Bronchial epithelial cell (primary cell): ENCODE measurements at regions not wholly inside any gene's neighbourhood (a gene's known extent, or its start where the extent isn't known, plus 50 kb on each side); places are given as distances from the start of the nearest gene placed in this dataset.
"Not testable (repeated sequence)": the region's sequence is repeated elsewhere in the genome, so short reads cannot be mapped to it uniquely, and the experiment has no call there.

Experiments
- DNase-seq: peaks from one replicate; pipeline ENCODE4 v3.0.0-alpha.2; 2010; ENCODE audit warnings: low read depth
- FAIRE-seq: peaks from 2 replicates; lab custom pipeline; 2011; peaks lifted over from hg19 to GRCh38; lab: Jason Lieb, UNC
- H3K27me3 ChIP-seq: 2 replicates; pipeline ENCODE4 v1.5.1; 2011; ENCODE audit warnings: low read length; ENCODE audit not compliant: control insufficient read depth, insufficient read depth
- H3K36me3 ChIP-seq: 2 replicates; pipeline ENCODE4 v1.5.1; 2011; ENCODE audit warnings: low read length; ENCODE audit not compliant: control insufficient read depth, insufficient read depth
- H3K4me3 ChIP-seq: 2 replicates; pipeline ENCODE4 v1.5.1; 2011; ENCODE audit warnings: mild to moderate bottlenecking, low read depth, low read length, control low read depth
- CTCF ChIP-seq: IDR thresholded peaks from 2 replicates; pipeline ENCODE4 v1.5.1; 2011; ENCODE audit warnings: mild to moderate bottlenecking, moderate library complexity, low read length, control low read depth, inconsistent platforms; ENCODE audit not compliant: insufficient read depth, severe bottlenecking

GRCh38 chr16:22983614-22984013 is 165.6 kb downstream of the USP31 start:
- TF ChIP-seq CTCF = no peak
- H3K4me3 ChIP-seq = no peak overlapping the region

GRCh38 chr16:22980514-22980913 is 166.6 kb downstream of the HS3ST2 start:
- H3K36me3 ChIP-seq, FAIRE-seq, DNase-seq, H3K4me3 ChIP-seq, H3K27me3 ChIP-seq: not testable (repeated sequence)

More at GRCh38 chr16:22983614-22984013, 165.6 kb downstream of the USP31 start:
- no peak for FAIRE-seq
- Histone ChIP-seq H3K36me3 (no peaks in the 10 kb centered on the region), H3K27me3 (no peaks in the 10 kb centered on the region)
- DNase-seq = no peak

- no peaks in the 10 kb centered on the region for H3K36me3 ChIP-seq
- H3K27me3 ChIP-seq = no peaks in the 10 kb centered on the region
- no peak overlapping the region for H3K4me3 ChIP-seq
- DNase-seq (no peak), FAIRE-seq (no peak)
- TF ChIP-seq CTCF = no peak
These were observed 165.1 kb downstream of the HS3ST2 start for GRCh38 chr16:22979038-22979437.

- H3K27me3 ChIP-seq = no peaks in the 10 kb centered on the region
- FAIRE-seq (no peak), DNase-seq (peak; percentile 26)
- no peak overlapping the region for H3K4me3 ChIP-seq
- peak; percentile 39 for TF ChIP-seq CTCF
- no peaks in the 10 kb centered on the region for H3K36me3 ChIP-seq
These were observed 163.3 kb downstream of the HS3ST2 start for GRCh38 chr16:22977294-22977697.

GRCh38 chr16:22973522-22973921 is 159.6 kb downstream of the HS3ST2 start:
- FAIRE-seq (no peak), DNase-seq (no peak)
- Histone ChIP-seq H3K4me3 (no peak overlapping the region), H3K36me3 (no peaks in the 10 kb centered on the region), H3K27me3 (no peaks in the 10 kb centered on the region)
- TF ChIP-seq CTCF = no peak

GRCh38 chr16:22971346-22971924 is 157.5 kb downstream of the HS3ST2 start:
- no peaks in the 10 kb centered on the region for H3K36me3 ChIP-seq
- DNase-seq (no peak), FAIRE-seq (no peak)
- no peak overlapping the region for H3K4me3 ChIP-seq
- no peak for TF ChIP-seq CTCF
- no peaks in the 10 kb centered on the region for H3K27me3 ChIP-seq
